ENCODE measurements at regions not wholly inside any gene's neighbourhood (a gene's known extent, or its start where the extent isn't known, plus 50 kb on each side); places are given as distances from the start of the nearest gene placed in this dataset.

DNA sequence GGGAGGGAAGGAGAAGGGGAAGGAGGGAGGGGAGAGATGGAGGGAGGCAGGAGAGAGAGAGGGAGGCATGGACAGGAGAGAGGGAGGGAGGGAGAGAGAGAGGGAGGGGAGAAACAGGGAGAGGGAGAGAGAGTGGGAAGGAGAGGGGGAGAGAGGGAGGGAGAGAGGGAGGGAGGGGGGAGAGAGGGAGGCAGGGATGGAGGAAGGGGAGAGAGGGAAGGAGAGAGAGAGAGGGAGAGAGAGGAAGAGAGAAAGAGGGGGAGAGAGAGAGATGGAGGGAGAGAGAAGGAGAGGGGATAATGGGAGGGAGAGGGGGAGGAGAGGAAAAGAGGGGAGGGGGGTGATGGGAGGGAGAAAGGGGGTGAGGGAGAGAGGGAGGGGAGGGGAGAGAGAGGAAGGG, 86.8 kb upstream of the VSTM2B start:
- H3K27ac Mint-ChIP-seq = no peak overlapping the region
- no peaks in the 10 kb centered on the region for H3K36me3 Mint-ChIP-seq (ENCODE audit: low read depth)
- no peak overlapping the region for H3K4me3 Mint-ChIP-seq
- intact Hi-C loops (cut with micrococcal nuclease) = no loop called here
- H3K4me1 Mint-ChIP-seq (ENCODE audit: low read depth) = no peaks in the 10 kb centered on the region
- no peaks in the 10 kb centered on the region for H3K27me3 Mint-ChIP-seq
- peaks cover 35% of the 10 kb centered on the region for H3K9me3 Mint-ChIP-seq

DNA sequence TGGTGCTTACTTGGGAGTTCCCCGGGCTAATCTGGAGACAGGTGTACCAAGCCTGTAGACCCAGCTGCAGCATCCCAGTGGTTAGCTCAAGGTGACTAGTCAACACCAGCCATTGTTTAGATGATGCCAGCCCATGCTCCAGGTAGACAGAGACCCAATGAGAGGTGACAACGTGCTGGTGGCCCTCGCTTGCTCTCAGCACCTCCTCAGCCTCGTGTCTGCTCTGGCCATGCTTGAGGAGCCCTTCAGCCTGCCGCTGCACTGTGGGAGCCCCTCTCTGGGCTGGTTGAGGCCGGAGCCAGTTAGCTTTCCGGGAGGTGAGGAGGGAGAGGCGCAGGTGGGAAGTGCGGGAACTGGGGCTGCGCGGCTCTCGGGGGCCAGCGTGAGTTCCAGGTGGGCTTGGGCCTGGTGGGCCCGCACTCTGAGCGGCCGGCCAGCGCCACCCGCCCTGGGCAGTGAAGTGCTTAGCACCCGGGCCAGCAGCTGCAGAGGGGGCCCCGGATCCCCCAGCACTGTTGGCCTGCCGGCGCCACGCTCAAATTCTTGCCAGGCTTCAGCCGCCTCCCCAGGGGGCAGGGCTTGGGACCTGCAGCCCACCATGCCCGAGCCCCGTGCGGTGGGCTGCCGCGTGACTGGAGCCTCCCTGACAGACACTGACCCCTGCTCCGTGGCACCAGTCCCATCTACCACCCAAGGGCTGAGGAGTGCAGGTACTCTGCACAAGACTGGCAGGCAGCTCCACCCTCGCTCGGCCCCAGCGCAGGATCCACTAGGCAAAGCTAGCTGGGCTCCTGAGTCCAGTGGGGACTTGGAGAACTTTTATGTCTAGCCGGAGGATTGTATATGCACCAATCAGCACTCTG, 85.9 kb upstream of the VSTM2B start:
- Mint-ChIP-seq H3K36me3 (ENCODE audit: low read depth) (no peaks in the 10 kb centered on the region), H3K27ac (no peak overlapping the region), H3K4me1 (ENCODE audit: low read depth) (no peaks in the 10 kb centered on the region), H3K27me3 (no peaks in the 10 kb centered on the region), H3K4me3 (no peak overlapping the region), H3K9me3 (peaks cover 42% of the 10 kb centered on the region)
- intact Hi-C loops (cut with micrococcal nuclease) = no loop called here

- no peaks in the 10 kb centered on the region for H3K27me3 Mint-ChIP-seq
- peaks cover 44% of the 10 kb centered on the region for H3K9me3 Mint-ChIP-seq
- no peak overlapping the region for H3K4me3 Mint-ChIP-seq
- intact Hi-C loops (cut with micrococcal nuclease) = no loop called here
- H3K27ac Mint-ChIP-seq = no peak overlapping the region
- no peaks in the 10 kb centered on the region for H3K4me1 Mint-ChIP-seq (ENCODE audit: low read depth)
- no peaks in the 10 kb centered on the region for H3K36me3 Mint-ChIP-seq (ENCODE audit: low read depth)
Observed at GRCh38 chr19:29442094-29442493, 83.7 kb upstream of the VSTM2B start.

DNA sequence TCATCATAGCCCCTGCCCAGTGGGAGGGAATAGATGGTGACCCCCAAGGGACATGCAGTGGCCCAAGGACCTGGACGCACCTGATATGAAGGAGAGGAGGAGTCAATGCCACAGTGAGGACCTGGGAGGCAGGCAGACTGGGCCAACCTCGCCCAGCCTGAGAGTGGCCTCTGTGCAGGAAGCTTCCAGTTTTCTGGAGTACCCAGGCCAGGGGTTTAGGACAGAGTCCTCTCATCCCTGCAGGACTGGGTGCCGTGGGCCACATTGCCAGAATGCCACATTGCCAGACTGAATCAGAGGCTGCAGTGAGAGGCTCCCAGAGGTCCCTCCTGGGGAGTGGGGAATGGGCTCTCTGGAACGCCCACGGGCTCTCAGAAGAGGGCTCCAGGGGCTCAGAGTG, 82.9 kb upstream of the VSTM2B start:
- Mint-ChIP-seq H3K9me3 (peaks cover 51% of the 10 kb centered on the region), H3K4me1 (ENCODE audit: low read depth) (no peaks in the 10 kb centered on the region), H3K27ac (no peak overlapping the region), H3K27me3 (no peaks in the 10 kb centered on the region), H3K36me3 (ENCODE audit: low read depth) (no peaks in the 10 kb centered on the region), H3K4me3 (no peak overlapping the region)
- intact Hi-C loops (cut with micrococcal nuclease) = no loop called here

DNA sequence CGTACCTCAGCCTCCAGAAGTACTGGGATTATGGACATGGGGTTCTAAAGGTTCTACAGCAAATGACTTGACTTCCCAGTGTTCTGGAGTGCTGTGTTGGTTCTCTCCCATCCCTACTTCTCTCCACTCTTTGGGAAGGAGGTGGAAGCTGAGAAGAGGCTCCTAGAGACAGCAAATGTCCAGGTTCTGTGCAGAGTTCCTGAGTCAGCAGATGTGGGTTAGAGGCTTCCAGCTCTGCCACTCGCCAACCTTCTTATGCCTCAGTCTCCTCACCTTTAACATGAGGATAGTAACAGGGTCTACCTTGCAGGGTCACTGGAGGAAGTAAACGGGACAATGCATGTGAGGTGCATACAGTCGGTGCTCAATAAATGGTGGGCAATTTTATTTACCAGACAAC, 80.5 kb upstream of the VSTM2B start:
- Mint-ChIP-seq H3K4me3 (no peak overlapping the region), H3K27me3 (no peaks in the 10 kb centered on the region)

DNA sequence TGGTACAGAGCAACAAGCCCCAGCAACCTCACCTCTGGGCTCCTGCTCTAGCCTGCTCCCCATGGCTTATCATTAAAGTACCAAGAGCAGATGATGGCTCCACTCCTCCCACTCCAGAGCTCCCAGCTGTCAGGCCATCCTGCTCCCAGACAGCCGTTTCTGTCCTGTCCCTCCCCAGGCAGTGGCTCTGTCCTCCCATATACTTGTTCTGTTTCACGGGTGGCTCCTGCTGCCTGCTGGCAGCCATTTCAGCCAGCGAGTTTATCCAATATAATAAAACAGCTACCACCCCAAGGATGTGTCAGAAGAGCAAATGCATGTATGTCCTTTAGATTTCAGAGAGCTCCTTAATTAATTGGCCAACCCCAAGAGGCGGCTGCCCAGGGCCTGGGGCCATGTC, 79.4 kb upstream of the VSTM2B start:
- no peak overlapping the region for H3K4me3 Mint-ChIP-seq
- H3K9me3 Mint-ChIP-seq = peaks cover 35% of the 10 kb centered on the region
- intact Hi-C loops (cut with micrococcal nuclease) = no loop called here
- no peaks in the 10 kb centered on the region for H3K36me3 Mint-ChIP-seq (ENCODE audit: low read depth)
- no peaks in the 10 kb centered on the region for H3K4me1 Mint-ChIP-seq (ENCODE audit: low read depth)
- H3K27me3 Mint-ChIP-seq = no peaks in the 10 kb centered on the region
- H3K27ac Mint-ChIP-seq = no peak overlapping the region

More for the DNA sequence above, 80.5 kb upstream of the VSTM2B start:
- no peak overlapping the region for H3K27ac Mint-ChIP-seq
- intact Hi-C loops (cut with micrococcal nuclease) = no loop called here
- H3K36me3 Mint-ChIP-seq (ENCODE audit: low read depth) = no peaks in the 10 kb centered on the region
- peaks cover 46% of the 10 kb centered on the region for H3K9me3 Mint-ChIP-seq
- H3K4me1 Mint-ChIP-seq (ENCODE audit: low read depth) = no peaks in the 10 kb centered on the region

GRCh38 chr19:29448046-29448445, 77.7 kb upstream of the VSTM2B start:
- Mint-ChIP-seq H3K4me3 (no peak overlapping the region), H3K27ac (no peak overlapping the region), H3K27me3 (no peaks in the 10 kb centered on the region), H3K36me3 (ENCODE audit: low read depth) (no peaks in the 10 kb centered on the region), H3K9me3 (peaks cover 21% of the 10 kb centered on the region), H3K4me1 (ENCODE audit: low read depth) (no peaks in the 10 kb centered on the region)
- intact Hi-C loops (cut with micrococcal nuclease) = no loop called here

DNA sequence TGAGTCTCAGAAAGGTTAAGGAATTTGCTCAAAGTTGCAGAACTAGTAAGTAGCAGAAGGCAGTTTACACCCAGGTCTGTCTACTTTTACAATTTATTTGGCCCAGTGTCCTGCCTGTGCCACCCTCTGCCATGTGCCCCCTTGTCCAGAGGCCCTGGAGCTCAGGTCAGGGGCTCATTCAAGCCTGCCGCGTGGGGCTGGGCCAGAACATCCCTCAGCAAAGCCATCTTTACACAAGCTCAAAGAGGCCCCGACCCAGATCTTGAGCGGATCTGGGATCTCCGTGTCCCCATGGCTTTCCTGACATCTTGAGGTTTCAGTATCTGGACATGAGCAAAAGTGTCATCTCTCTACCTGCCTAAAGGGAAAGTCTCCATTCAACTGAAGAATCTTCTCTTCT, 76.4 kb upstream of the VSTM2B start:
- no peaks in the 10 kb centered on the region for H3K27me3 Mint-ChIP-seq

GRCh38 chr19:29450306-29450705, 75.5 kb upstream of the VSTM2B start:
- H3K27ac Mint-ChIP-seq = no peak overlapping the region

More for the DNA sequence above, 76.4 kb upstream of the VSTM2B start:
- H3K4me3 Mint-ChIP-seq = no peak overlapping the region
- no peak overlapping the region for H3K27ac Mint-ChIP-seq
- intact Hi-C loops (cut with micrococcal nuclease) = no loop called here
- H3K36me3 Mint-ChIP-seq (ENCODE audit: low read depth) = no peaks in the 10 kb centered on the region
- no peaks in the 10 kb centered on the region for H3K4me1 Mint-ChIP-seq (ENCODE audit: low read depth)
- H3K9me3 Mint-ChIP-seq = peaks cover 20% of the 10 kb centered on the region

DNA sequence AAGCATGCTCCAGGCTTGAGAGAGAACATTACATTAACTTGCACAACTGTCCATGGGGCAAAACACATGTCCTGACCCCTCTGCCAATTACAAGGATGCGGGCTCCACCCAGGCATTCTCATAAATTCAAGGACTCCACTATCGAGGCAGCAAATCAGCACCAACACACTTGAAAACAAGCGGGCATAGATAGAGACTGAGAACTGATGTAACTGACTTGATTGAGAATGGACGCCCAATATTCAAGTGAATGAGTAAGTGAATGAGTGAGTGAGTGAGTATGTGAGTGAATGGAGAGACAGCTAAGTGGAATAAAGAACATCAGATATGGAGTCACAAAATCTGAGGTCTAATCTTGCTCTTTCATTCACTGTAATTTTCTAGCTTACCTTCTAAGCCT, 75.0 kb upstream of the VSTM2B start:
- Mint-ChIP-seq H3K27me3 (no peaks in the 10 kb centered on the region), H3K9me3 (peaks cover 17% of the 10 kb centered on the region), H3K4me3 (no peak overlapping the region), H3K4me1 (ENCODE audit: low read depth) (no peaks in the 10 kb centered on the region), H3K36me3 (ENCODE audit: low read depth) (no peaks in the 10 kb centered on the region), H3K27ac (no peak overlapping the region)
- intact Hi-C loops (cut with micrococcal nuclease) = no loop called here

More at GRCh38 chr19:29450306-29450705, 75.5 kb upstream of the VSTM2B start:
- H3K4me3 Mint-ChIP-seq = no peak overlapping the region
- peaks cover 17% of the 10 kb centered on the region for H3K9me3 Mint-ChIP-seq
- H3K4me1 Mint-ChIP-seq (ENCODE audit: low read depth) = no peaks in the 10 kb centered on the region
- intact Hi-C loops (cut with micrococcal nuclease) = no loop called here
- no peaks in the 10 kb centered on the region for H3K36me3 Mint-ChIP-seq (ENCODE audit: low read depth)
- no peaks in the 10 kb centered on the region for H3K27me3 Mint-ChIP-seq

GRCh38 chr19:29454109-29454508, 71.7 kb upstream of the VSTM2B start:
- no peak overlapping the region for H3K4me3 Mint-ChIP-seq
- H3K9me3 Mint-ChIP-seq = peaks cover 30% of the 10 kb centered on the region
- no peaks in the 10 kb centered on the region for H3K36me3 Mint-ChIP-seq (ENCODE audit: low read depth)
- H3K27me3 Mint-ChIP-seq = no peaks in the 10 kb centered on the region
- no peaks in the 10 kb centered on the region for H3K4me1 Mint-ChIP-seq (ENCODE audit: low read depth)
- H3K27ac Mint-ChIP-seq = no peak overlapping the region
- intact Hi-C loops (cut with micrococcal nuclease) = no loop called here

DNA sequence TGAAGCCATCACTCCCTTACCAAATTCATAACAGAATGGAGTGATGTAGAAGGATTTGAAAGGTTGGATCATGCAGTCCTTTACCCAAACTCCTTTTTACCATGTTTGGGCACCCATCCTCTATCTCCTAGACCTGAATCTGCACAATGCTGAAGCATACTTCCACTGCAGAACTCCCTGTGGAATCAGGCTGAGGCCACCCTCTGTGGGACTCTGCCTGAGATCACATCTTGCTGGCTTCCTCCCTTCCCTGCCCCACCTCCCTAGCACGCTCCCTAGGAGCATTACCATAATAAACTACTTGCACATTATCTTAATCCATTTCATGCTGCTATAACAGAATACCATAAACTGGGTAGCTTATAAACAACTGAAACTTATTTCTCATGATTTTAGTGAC, 68.4 kb upstream of the VSTM2B start:
- H3K27me3 Mint-ChIP-seq = no peaks in the 10 kb centered on the region
- H3K36me3 Mint-ChIP-seq (ENCODE audit: low read depth) = no peaks in the 10 kb centered on the region
- H3K27ac Mint-ChIP-seq = no peak overlapping the region
- no peaks in the 10 kb centered on the region for H3K4me1 Mint-ChIP-seq (ENCODE audit: low read depth)
- intact Hi-C loops (cut with micrococcal nuclease) = no loop called here
- H3K4me3 Mint-ChIP-seq = no peak overlapping the region
- peaks cover 31% of the 10 kb centered on the region for H3K9me3 Mint-ChIP-seq

GRCh38 chr19:29467824-29468401, 57.9 kb upstream of the VSTM2B start:
- no peaks in the 10 kb centered on the region for H3K36me3 Mint-ChIP-seq (ENCODE audit: low read depth)
- H3K27me3 Mint-ChIP-seq = peaks cover 3% of the 10 kb centered on the region
- H3K9me3 Mint-ChIP-seq = no peaks in the 10 kb centered on the region
- no peak overlapping the region for H3K4me3 Mint-ChIP-seq
- intact Hi-C loops (cut with micrococcal nuclease) = no loop called here
- no peak overlapping the region for H3K27ac Mint-ChIP-seq
- H3K4me1 Mint-ChIP-seq (ENCODE audit: low read depth) = no peaks in the 10 kb centered on the region

- no peaks in the 10 kb centered on the region for H3K36me3 Mint-ChIP-seq (ENCODE audit: low read depth)
Observed at GRCh38 chr19:29475469-29475868, 50.3 kb upstream of the VSTM2B start.

More at GRCh38 chr19:29475469-29475868, 50.3 kb upstream of the VSTM2B start:
- Mint-ChIP-seq H3K27ac (no peak overlapping the region), H3K4me1 (ENCODE audit: low read depth) (no peaks in the 10 kb centered on the region), H3K27me3 (no peaks in the 10 kb centered on the region), H3K4me3 (no peak overlapping the region), H3K9me3 (peaks cover 11% of the 10 kb centered on the region)
- intact Hi-C loops (cut with micrococcal nuclease) = no loop called here

Measured in dendritic cell treated with granulocyte-macrophage colony-stimulating factor and Interleukin-4, amounts not matched to agents 40 ng/mL and 50 ng/mL, for 4 days (primary cell).